SH-SY5Y (cell line): ENCODE measurements at regions not wholly inside any gene's neighbourhood (a gene's known extent, or its start where the extent isn't known, plus 50 kb on each side); places are given as distances from the start of the nearest gene placed in this dataset.

ENCODE experiments used
- GATA2 ChIP-seq: IDR thresholded peaks from 2 replicates; pipeline ENCODE4 v1.6.1; 2011; ENCODE audit warnings: mild to moderate bottlenecking, low read depth, low read length
- GATA3 ChIP-seq: IDR thresholded peaks from 2 replicates; pipeline ENCODE4 v1.6.1; 2011; ENCODE audit warnings: low read depth, mild to moderate bottlenecking, low read length, moderate library complexity

GRCh38 chr18:67875060-67875459 lies 358.5 kb upstream of the DSEL start:
- no peak for TF ChIP-seq GATA2
- TF ChIP-seq GATA3 = no peak
